ENCODE measurements at regions not wholly inside any gene's neighbourhood (a gene's known extent, or its start where the extent isn't known, plus 50 kb on each side); places are given as distances from the start of the nearest gene placed in this dataset.

DNA sequence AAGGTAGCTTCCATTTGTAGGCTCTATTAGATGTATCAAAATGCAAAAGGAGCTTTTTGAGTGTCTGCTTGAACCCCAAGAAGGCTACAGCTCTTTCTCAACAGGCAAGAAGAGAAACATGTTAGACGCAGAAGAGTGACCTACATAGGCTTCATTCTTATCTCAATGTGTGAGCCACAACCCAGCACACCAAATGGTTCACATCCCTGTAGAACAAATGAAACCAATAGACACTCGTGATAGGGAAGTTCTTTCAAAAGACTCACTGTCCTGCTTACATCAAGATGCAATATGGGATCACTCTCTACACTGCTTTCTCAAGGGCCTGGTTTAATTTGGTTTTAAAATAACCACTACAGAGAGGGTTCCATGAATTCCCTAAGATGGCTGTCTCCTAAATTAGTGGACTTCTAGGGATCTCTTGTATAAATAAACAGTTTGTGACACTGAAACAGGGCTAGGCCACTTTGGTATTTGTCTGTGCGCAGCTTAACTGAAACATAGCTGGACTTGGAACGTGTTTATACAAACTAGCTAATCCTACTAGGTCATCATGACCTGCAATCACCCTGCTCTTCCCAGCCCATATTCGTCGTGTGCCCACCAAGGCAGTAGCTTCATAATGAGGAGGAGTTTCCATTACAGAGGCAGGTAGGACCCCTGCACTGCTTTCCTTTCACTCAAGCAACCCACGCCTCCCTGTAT is 225.4 kb upstream of the PREP start:
- DNase-seq: no peak

GRCh38 chr6:105626295-105627158 is 223.6 kb upstream of the PREP start:
- DNase-seq: no peak

- no peak for DNase-seq
These were observed 221.1 kb upstream of the PREP start for GRCh38 chr6:105624021-105624420.

DNA sequence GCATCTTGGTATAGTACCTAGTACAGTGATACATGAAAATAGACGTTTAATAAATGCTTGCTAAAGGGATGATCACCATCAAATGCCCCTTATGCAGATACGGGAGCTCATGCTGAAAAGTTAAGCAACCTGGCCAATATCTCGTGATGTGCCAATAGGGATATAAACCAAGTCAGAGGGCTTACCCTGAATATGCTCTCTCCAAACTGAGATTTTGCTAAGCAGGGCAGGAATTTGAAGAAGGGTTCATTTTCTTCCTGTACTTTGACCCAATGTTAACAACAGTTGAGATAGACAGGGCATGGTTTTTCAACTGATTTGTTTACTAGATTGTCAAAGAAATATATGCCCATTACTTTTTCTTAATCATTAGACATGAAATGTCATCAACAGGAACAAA is 219.3 kb upstream of the PREP start:
- no peak for DNase-seq

DNA sequence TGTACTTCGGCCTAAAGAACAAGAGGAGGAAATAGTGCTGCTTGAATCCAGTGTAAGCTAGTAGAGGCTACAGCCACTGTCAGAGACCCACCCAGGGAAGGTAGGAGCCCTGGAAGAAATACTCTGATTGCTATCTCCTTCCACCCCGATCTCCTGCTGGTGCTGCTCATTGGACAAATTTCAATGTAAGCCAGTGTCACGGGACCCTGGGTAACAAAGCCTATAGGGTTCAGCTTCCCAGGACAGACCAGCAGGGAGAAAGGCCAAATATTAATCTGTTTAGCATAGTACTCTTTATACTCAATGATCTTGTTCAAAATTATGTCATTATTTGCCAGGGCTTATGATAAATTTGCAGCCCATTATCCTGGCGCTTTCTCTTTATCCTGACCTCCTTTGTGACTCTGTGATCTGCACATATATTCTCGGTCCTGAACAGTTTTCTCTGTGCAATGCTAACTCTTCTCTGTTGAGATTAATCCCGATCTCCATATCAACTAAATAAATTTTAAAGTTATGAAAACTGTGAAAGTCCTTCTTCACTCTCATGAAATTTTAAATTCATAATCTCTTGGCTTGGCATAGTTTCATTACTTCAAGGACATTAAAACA is 218.8 kb upstream of the PREP start:
- DNase-seq: no peak

GRCh38 chr6:105620878-105621277 is 218.0 kb upstream of the PREP start:
- no peak for DNase-seq

GRCh38 chr6:105619971-105620741 is 217.3 kb upstream of the PREP start:
- DNase-seq: no peak

DNA sequence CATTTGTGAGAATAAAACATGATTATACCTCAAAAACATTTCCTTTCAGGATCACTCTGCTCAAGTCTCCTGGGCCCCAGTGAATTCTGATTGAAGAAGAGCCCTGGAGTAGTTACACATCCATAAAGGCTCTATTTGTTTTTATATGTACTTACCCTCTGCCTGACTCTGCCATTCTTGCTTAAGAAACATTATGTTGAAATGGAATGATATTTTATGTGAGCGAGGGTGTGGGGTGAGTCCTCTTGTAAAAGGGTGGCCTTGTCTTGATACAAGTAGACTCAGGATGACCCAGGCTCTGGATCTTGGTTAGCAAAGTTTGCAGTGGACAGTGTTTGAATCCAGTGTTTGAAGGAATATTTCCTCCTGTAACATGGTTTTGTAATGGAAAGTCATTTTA is 215.4 kb upstream of the PREP start:
- no peak for DNase-seq

- DNase-seq: no peak
These were observed 213.6 kb upstream of the PREP start for GRCh38 chr6:105616521-105616920.

DNA sequence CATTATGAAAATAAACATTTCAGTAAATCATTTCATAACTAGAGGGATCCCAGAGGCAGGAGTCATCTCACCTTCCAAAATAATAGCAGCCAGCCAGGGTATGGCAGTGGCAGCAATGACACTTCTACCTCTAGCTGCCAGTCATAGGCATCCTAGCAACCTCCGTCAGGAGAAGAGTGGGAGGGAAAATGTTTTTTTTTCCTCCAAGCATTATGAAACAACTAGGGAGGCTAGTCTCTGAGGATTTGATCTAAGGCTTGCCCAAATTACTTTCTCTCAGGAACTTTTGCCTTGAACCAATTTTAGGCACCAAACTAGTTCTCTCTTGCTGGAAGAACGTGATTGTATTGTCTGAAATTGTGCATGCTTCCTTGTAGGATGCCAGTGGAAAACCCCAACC is 208.7 kb upstream of the PREP start:
- no peak for DNase-seq

GRCh38 chr6:105609375-105609991 is 206.6 kb upstream of the PREP start:
- DNase-seq: no peak

GRCh38 chr6:105608711-105609374 is 206.0 kb upstream of the PREP start:
- no peak for DNase-seq

GRCh38 chr6:105607636-105608621 is 205.0 kb upstream of the PREP start:
- DNase-seq: no peak

- no peak for DNase-seq
These were observed 204.1 kb upstream of the PREP start for GRCh38 chr6:105606831-105607463.

DNA sequence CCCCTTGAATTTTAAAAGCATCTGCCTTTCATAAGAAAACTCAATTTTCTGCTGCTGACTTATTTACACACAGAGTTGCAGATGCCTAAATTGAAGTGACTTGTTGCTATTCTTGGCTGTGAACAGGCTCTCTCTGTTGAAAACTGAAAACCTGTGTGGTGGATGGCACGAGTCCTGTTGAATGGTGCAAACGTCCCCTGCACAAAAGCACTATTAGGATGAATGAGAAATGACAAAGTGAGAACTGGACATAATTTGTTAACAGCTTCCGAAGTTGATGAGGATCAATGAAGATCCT is 201.7 kb upstream of the PREP start:
- DNase-seq: no peak

- DNase-seq: no peak
These were observed 201.1 kb upstream of the PREP start for GRCh38 chr6:105603788-105604586.

GRCh38 chr6:105601541-105602236 is 198.8 kb upstream of the PREP start:
- no peak for DNase-seq

DNA sequence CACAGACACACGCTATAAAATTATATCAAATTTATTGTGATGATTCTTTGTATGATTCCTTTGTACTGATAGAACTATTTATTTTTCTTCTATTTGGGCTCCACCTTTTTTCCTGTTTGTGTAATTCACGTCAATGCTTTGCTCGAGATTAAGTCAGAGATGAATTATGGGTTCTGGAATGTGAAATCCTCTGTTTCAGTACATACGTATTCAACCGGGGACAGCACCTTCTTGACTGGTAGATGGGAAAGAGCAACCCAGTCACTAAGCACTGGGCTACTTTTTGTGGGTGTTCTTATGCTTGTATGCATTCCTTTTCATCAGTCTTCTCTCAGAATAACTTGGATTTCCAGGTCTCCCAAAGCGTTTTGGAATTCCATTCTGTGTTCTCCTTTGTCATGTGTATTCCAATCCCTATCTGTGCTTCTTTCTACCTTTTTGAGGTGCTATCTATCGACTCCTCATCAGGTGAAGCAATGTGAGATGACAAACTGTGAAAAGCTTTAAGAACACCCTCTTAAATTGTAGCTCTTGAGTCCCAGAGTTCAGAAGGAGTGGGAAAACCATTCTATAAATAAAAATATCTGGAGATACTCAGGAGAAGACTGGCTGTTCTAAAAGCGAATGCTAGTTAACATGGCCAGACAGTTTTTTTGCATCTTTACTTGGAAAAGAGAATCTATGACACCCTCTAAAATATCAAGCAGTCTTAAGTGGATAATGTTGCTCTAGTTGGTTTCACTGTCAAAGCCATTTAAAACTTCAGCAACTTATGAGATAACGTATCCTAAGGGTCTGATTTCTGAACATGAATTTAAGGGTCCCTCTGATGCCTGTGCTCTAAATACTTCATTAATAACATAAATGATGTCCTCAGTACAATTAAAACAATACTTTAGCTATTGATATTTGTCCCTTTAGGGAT is 197.7 kb upstream of the PREP start:
- DNase-seq: no peak

All from NCI-H510A treated with DMSO at 0.1 percent for 48 hours (cell line).